Endothelial cell of umbilical vein (primary cell): ENCODE measurements at regions not wholly inside any gene's neighbourhood (a gene's known extent, or its start where the extent isn't known, plus 50 kb on each side); places are given as distances from the start of the nearest gene placed in this dataset.

Experiments
- BruUV-seq: library from RNA; stranded (reverse); fragments of 400-500 nt; replicated peaks from 2 replicates; lab custom pipeline; 2021; lab: Mats Ljungman, UMichigan
- CTCF ChIA-PET: fragments of 300-600, 350-600 bp; sonication (Branson Sonifier 250); formaldehyde crosslinking; loops from one replicate; lab custom pipeline; 2021; ENCODE audit warnings: antibody characterized with exemption, inconsistent platforms; lab: Charles Lee
- POLR2A ChIA-PET: fragments of 300-600, 350-600 bp; sonication (Branson Sonifier 250); formaldehyde crosslinking; loops from one replicate; lab custom pipeline; 2021; ENCODE audit warnings: antibody characterized with exemption, inconsistent platforms; lab: Charles Lee
- DNase-seq: peaks from one replicate; pipeline ENCODE4 v3.0.0-alpha.2; 2011; ENCODE audit warnings: low read depth, low spot score
- FAIRE-seq: peaks from 2 replicates; lab custom pipeline; 2011; peaks lifted over from hg19 to GRCh38; lab: Jason Lieb, UNC
- H2AFZ ChIP-seq: 2 replicates; pipeline ENCODE4 v1.6.0; 2012; ENCODE audit warnings: low read depth, low read length, control low read depth, inconsistent platforms
- H3K27ac ChIP-seq: 2 replicates; pipeline ENCODE4 v1.5.1; 2011; ENCODE audit warnings: low read depth, mild to moderate bottlenecking, control low read depth, low read length, moderate library complexity; ENCODE audit not compliant: insufficient read depth
- H3K27me3 ChIP-seq, 2 experiments: 2 replicates each; pipeline versions ENCODE4 v1.6.0 to v1.6.1; 2011; ENCODE audit warnings: low read length in 2 of 2, mixed read lengths in 1 of 2; ENCODE audit not compliant: control insufficient read depth in 2 of 2, insufficient read depth in 2 of 2
- H3K36me3 ChIP-seq, 2 experiments: 2 replicates in 1 of 2; 3 replicates in 1 of 2; pipeline ENCODE4 v1.5.1; 2011; ENCODE audit warnings: low read length in 2 of 2, mild to moderate bottlenecking in 1 of 2, moderate library complexity in 1 of 2; ENCODE audit not compliant: control insufficient read depth in 2 of 2, insufficient read depth in 2 of 2; ENCODE audit errors: extremely low read depth in 1 of 2
- H3K4me1 ChIP-seq: 3 replicates; pipeline ENCODE4 v1.5.1; 2011; ENCODE audit warnings: mild to moderate bottlenecking, low read length; ENCODE audit not compliant: control insufficient read depth, insufficient read depth; ENCODE audit errors: extremely low read depth
- H3K4me2 ChIP-seq: 2 replicates; pipeline ENCODE4 v1.6.1; 2011; ENCODE audit warnings: low read length, control low read depth, mixed read lengths; ENCODE audit not compliant: insufficient read depth
- H3K4me3 ChIP-seq, 3 experiments: fragments of 200-600 bp in 1 of 3; sonication (generic), shearing (Covaris generic) in 1 of 3; replicated peaks in 1 of 3; 2 replicates each; pipeline ENCODE4 v1.5.1; 2011 to 2016; ENCODE audit warnings: control low read depth in 3 of 3, low read length in 3 of 3, mild to moderate bottlenecking in 2 of 3, inconsistent platforms in 1 of 3, low read depth in 1 of 3, moderate library complexity in 1 of 3; ENCODE audit not compliant: insufficient read depth in 1 of 3
- H3K79me2 ChIP-seq: 2 replicates; pipeline ENCODE4 v1.6.0; 2012; ENCODE audit warnings: low read length, inconsistent platforms; ENCODE audit not compliant: control insufficient read depth, insufficient read depth
- H3K9ac ChIP-seq: replicated peaks from 2 replicates; pipeline ENCODE3; 2011; ENCODE audit warnings: low read length, control low read depth; ENCODE audit not compliant: insufficient read depth; ENCODE audit errors: extremely low read depth
- H3K9me1 ChIP-seq: replicated peaks from 3 replicates; pipeline ENCODE4 v1.6.0; 2011; ENCODE audit warnings: mild to moderate bottlenecking, low read length; ENCODE audit not compliant: control insufficient read depth, insufficient read depth; ENCODE audit errors: extremely low read depth
- H3K9me3 ChIP-seq: replicated peaks from 2 replicates; pipeline ENCODE4 v1.5.1; 2012; ENCODE audit warnings: low read length, inconsistent platforms; ENCODE audit not compliant: control insufficient read depth, insufficient read depth
- H4K20me1 ChIP-seq: replicated peaks from 2 replicates; pipeline ENCODE3; 2011; ENCODE audit warnings: mild to moderate bottlenecking, low read length; ENCODE audit not compliant: control insufficient read depth, insufficient read depth; ENCODE audit errors: extremely low read depth
- CTCF ChIP-seq, 2 donors: IDR thresholded peaks; 1 replicate in 1 of 2; 2 replicates in 1 of 2; pipeline ENCODE4 v1.5.1; 2011; ENCODE audit warnings: low read length in 2 of 2, mild to moderate bottlenecking in 2 of 2, moderate library complexity in 2 of 2, control low read depth in 1 of 2, inconsistent platforms in 1 of 2, low read depth in 1 of 2; ENCODE audit not compliant: insufficient read depth in 1 of 2; ENCODE audit errors: extremely low read depth in 1 of 2
- EZH2 ChIP-seq: IDR thresholded peaks from 2 replicates; pipeline ENCODE4 v1.6.1; 2012; ENCODE audit warnings: borderline replicate concordance, low read depth, mild to moderate bottlenecking, moderate library complexity, low read length, inconsistent platforms; ENCODE audit not compliant: severe bottlenecking
- FOS ChIP-seq: IDR thresholded peaks from 2 replicates; pipeline ENCODE4 v1.6.1; 2011; ENCODE audit warnings: mild to moderate bottlenecking, low read length, moderate library complexity, borderline replicate concordance; ENCODE audit not compliant: insufficient read depth
- GATA2 ChIP-seq: IDR thresholded peaks from 2 replicates; pipeline ENCODE4 v1.7.0; 2011; ENCODE audit warnings: low read depth, mild to moderate bottlenecking, moderate library complexity, mixed read lengths, low read length; ENCODE audit not compliant: insufficient read length, insufficient read depth
- JUN ChIP-seq: IDR thresholded peaks from 2 replicates; pipeline ENCODE4 v1.6.1; 2011; ENCODE audit warnings: borderline replicate concordance, low read depth; ENCODE audit not compliant: insufficient read length, insufficient read depth
- MAX ChIP-seq: IDR thresholded peaks from 2 replicates; pipeline ENCODE4 v1.6.1; 2011; ENCODE audit not compliant: insufficient read depth, insufficient read length
- MYC ChIP-seq: IDR thresholded peaks from one replicate; pipeline ENCODE4 v1.6.1; 2011; ENCODE audit warnings: mild to moderate bottlenecking, low read depth, low read length
- POLR2A ChIP-seq: IDR thresholded peaks from 2 replicates; pipeline ENCODE4 v1.6.1; 2012; ENCODE audit warnings: low read depth, mild to moderate bottlenecking, control low read depth, low read length
- POLR2AphosphoS5 ChIP-seq: IDR thresholded peaks from 2 replicates; pipeline ENCODE4 v1.6.1; 2012; ENCODE audit warnings: low read depth, mild to moderate bottlenecking, control low read depth, low read length, moderate library complexity; ENCODE audit not compliant: insufficient read depth
- dilution Hi-C: fragments of 300-500 bp; cut with MboI; formaldehyde crosslinking; loops from one replicate; pipeline ENCODE4 v1.15.0; 2019; ENCODE audit warnings: low sequenced_read_pairs; ENCODE audit not compliant: extremely low pct_ligation_motif_present
- intact Hi-C: fragments of 100-400 bp; cut with micrococcal nuclease; formaldehyde crosslinking; loops from one replicate; pipeline ENCODE4 v1.10.0; 2022

GRCh38 chr1:208523007-208523406 lies 278.8 kb upstream of the PLXNA2 start:
- H3K27me3 ChIP-seq: peaks cover 0 to 2% of the 10 kb centered on the region in 2 experiments
- no peak overlapping the region for H3K9ac ChIP-seq
- CTCF ChIA-PET: no interaction called here
- dilution Hi-C loops (no loop called here), intact Hi-C loops (no loop called here)
- no peaks in the 10 kb centered on the region for H3K9me3 ChIP-seq
- no peak for FAIRE-seq
- POLR2A ChIA-PET: no interaction called here
- no peak overlapping the region for H3K27ac ChIP-seq
- no peak overlapping the region for H2AFZ ChIP-seq
- no peaks in the 10 kb centered on the region for H4K20me1 ChIP-seq
- no peak overlapping the region for H3K4me3 ChIP-seq
- H3K4me2 ChIP-seq: no peak overlapping the region
- no TSS peak for BruUV-seq
- H3K9me1 ChIP-seq: no peaks in the 10 kb centered on the region
- H3K4me1 ChIP-seq: no peaks in the 10 kb centered on the region
- H3K79me2 ChIP-seq: no peaks in the 10 kb centered on the region
- no peak for TF ChIP-seq POLR2AphosphoS5
- no peak for TF ChIP-seq GATA2
- TF ChIP-seq CTCF (IDR thresholded peaks at IDR 0.05; ENCODE audit: extremely low read depth in 1 of 2, insufficient read depth in 1 of 2, low read depth in 1 of 2, low read length in 2 of 2): no peak
- DNase-seq: no peak
- H3K36me3 ChIP-seq: no peaks in the 10 kb centered on the region

- Histone ChIP-seq H3K9me3 (no peaks in the 10 kb centered on the region), H3K9me1 (no peaks in the 10 kb centered on the region), H3K36me3 (no peaks in the 10 kb centered on the region), H3K4me3 (no peak overlapping the region), H3K4me2 (no peak overlapping the region), H3K4me1 (no peaks in the 10 kb centered on the region), H3K79me2 (no peaks in the 10 kb centered on the region), H3K27ac (no peak overlapping the region), H2AFZ (no peak overlapping the region), H3K9ac (no peak overlapping the region), H3K27me3 (peaks cover 0 to 2% of the 10 kb centered on the region in 2 experiments), H4K20me1 (no peaks in the 10 kb centered on the region)
- BruUV-seq: no TSS peak
- ChIA-PET CTCF (no interaction called here), POLR2A (no interaction called here)
- TF ChIP-seq CTCF (IDR thresholded peaks at IDR 0.05; ENCODE audit: extremely low read depth in 1 of 2, insufficient read depth in 1 of 2, low read depth in 1 of 2, low read length in 2 of 2): no peak
- no peak for TF ChIP-seq MAX
- TF ChIP-seq GATA2: no peak
- TF ChIP-seq MYC: no peak
- no peak for TF ChIP-seq FOS
- no peak for TF ChIP-seq POLR2AphosphoS5
- no peak for TF ChIP-seq POLR2A
- no peak for TF ChIP-seq JUN
- no peak for TF ChIP-seq EZH2
- intact Hi-C loops (no loop called here), dilution Hi-C loops (no loop called here)
- DNase-seq: no peak
- FAIRE-seq: no peak
These were observed 280.2 kb upstream of the PLXNA2 start for GRCh38 chr1:208524376-208524775.
